ENCODE measurements at regions not wholly inside any gene's neighbourhood (a gene's known extent, or its start where the extent isn't known, plus 50 kb on each side); places are given as distances from the start of the nearest gene placed in this dataset.

- Histone ChIP-seq H3K4me3 (no peak overlapping the region), H3K27me3 (no peaks in the 10 kb centered on the region), H3K36me3 (no peaks in the 10 kb centered on the region), H3K9me3 (no peaks in the 10 kb centered on the region), H3K4me1 (no peaks in the 10 kb centered on the region), H3K27ac (no peak overlapping the region)
- in situ Hi-C loops (cut with MboI; ENCODE audit: low pct_ligation_motif_present in 1 of 4, low pct_unique_long_range_greater_than_20kb in 1 of 4, low sequenced_read_pairs in 3 of 4): loop anchor here in 1 of 4 donors (25.0 kb wide), 1 partner anchor 106 kb away; no protein-coding TSS in a partner anchor
- 92 to 100% methylated on average over 1 to 2 of the region's 2 CpGs for WGBS, 2 donors (ENCODE audit: low coverage in 1 of 2)
- intact Hi-C loops (cut with DNase I; ENCODE audit: low total_unique reads): no loop called here
- DNase-seq: no peak
- no peak for TF ChIP-seq EP300 (IDR thresholded peaks at IDR 0.05; ENCODE audit: low read depth)
- no peak for TF ChIP-seq POLR2AphosphoS5 (IDR thresholded peaks at IDR 0.05)
- no peak for TF ChIP-seq CTCF (IDR thresholded peaks at IDR 0.05)
- no peak for TF ChIP-seq POLR2A (IDR thresholded peaks at IDR 0.05)
Observed at GRCh38 chr22:34306361-34306760, 386.1 kb upstream of the LARGE1 start.

DNA sequence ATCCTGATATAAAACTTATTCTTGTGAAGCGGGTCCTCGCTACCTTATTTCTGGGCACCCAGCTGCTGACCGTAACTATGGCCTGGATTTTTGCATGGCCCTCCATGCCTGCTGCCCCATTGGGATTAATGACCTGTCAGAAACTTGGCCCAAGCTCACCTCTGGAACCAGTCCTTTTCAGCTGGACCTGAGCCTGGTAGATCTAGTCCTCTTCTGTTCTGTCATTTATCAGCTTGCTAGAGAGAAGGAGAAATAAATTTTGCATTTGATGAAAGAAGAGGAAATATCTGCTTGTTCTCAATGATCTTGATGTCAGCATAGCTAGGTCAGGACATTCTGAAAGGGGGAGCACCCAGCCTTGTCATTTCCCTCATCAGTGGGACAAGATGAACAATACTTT is 387.8 kb upstream of the LARGE1 start:
- TF ChIP-seq POLR2A (IDR thresholded peaks at IDR 0.05): no peak
- TF ChIP-seq CTCF (IDR thresholded peaks at IDR 0.05): no peak
- TF ChIP-seq EP300 (IDR thresholded peaks at IDR 0.05; ENCODE audit: low read depth): no peak
- no peak for TF ChIP-seq POLR2AphosphoS5 (IDR thresholded peaks at IDR 0.05)
- in situ Hi-C loops (cut with MboI; ENCODE audit: low pct_ligation_motif_present in 1 of 4, low pct_unique_long_range_greater_than_20kb in 1 of 4, low sequenced_read_pairs in 3 of 4): loop anchor here in 1 of 4 donors (25.0 kb wide), 1 partner anchor 104 kb away; no protein-coding TSS in a partner anchor
- Histone ChIP-seq H3K4me1 (no peaks in the 10 kb centered on the region), H3K27ac (no peak overlapping the region), H3K4me3 (no peak overlapping the region), H3K27me3 (no peaks in the 10 kb centered on the region), H3K9me3 (no peaks in the 10 kb centered on the region), H3K36me3 (no peaks in the 10 kb centered on the region)
- DNase-seq: no peak
- intact Hi-C loops (cut with DNase I; ENCODE audit: low total_unique reads): no loop called here
- 90% methylated on average over 3 of the region's 3 CpGs; no CpG with 5 or more reads in 1 of the 2 donors for WGBS, 2 donors (ENCODE audit: low coverage in 1 of 2)

DNA sequence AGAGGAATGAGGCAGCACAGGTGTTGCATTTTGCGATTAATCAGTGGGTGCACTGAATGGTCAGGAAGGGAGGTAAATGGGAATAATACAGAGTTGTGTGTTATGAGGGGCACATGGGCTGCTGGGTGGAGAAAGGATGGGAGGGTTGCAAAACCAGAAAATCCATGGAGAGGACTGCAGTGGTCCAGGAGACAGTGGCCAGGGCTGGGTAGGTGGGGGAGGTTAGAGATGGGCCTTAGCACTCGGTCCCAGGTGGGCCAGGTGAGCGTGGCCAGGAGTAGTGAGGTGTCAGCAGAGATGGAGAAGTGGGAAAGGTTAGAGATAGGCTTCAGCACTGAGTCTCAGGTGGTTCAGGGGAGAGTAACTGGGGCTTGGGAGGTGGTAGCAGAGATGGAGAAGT is 399.1 kb upstream of the LARGE1 start:
- DNase-seq: no peak
- no peak overlapping the region for H3K4me3 ChIP-seq
- TF ChIP-seq POLR2AphosphoS5 (IDR thresholded peaks at IDR 0.05) (no peak), EP300 (IDR thresholded peaks at IDR 0.05; ENCODE audit: low read depth) (no peak), POLR2A (IDR thresholded peaks at IDR 0.05) (no peak), CTCF (IDR thresholded peaks at IDR 0.05) (no peak)
- no peaks in the 10 kb centered on the region for H3K4me1 ChIP-seq
- no peaks in the 10 kb centered on the region for H3K36me3 ChIP-seq
- H3K27ac ChIP-seq: no peak overlapping the region
- intact Hi-C loops (cut with DNase I; ENCODE audit: low total_unique reads) (no loop called here), in situ Hi-C loops (cut with MboI; ENCODE audit: low pct_ligation_motif_present in 1 of 4, low pct_unique_long_range_greater_than_20kb in 1 of 4, low sequenced_read_pairs in 3 of 4) (loop anchor here in 1 of 4 donors (25.0 kb wide), 1 partner anchor 93 kb away; no protein-coding TSS in a partner anchor)
- WGBS, 2 donors (ENCODE audit: low coverage in 1 of 2): 65 to 100% methylated on average over 1 to 3 of the region's 3 CpGs
- no peaks in the 10 kb centered on the region for H3K27me3 ChIP-seq
- H3K9me3 ChIP-seq: no peaks in the 10 kb centered on the region

DNA sequence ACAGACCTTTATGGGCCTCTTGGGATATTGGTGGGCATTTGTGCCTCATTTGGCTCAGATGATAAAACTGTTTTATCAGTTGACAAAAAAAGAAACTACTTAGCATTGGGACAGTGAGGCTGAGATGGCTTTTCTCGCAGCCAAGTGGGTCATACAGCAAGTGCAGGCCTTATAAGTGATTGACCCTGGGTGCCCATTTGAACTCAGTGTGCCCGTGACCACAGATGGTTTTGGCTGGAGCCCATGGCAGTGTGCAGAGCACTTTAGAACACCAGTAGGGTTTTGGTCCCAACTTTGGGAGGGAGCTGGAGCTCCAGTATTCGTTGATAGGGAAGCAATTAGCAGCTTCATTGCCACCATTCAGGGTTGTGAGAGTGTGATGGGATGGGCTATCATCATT is 404.5 kb upstream of the LARGE1 start:
- H3K4me3 ChIP-seq: no peak overlapping the region
- WGBS, 2 donors (ENCODE audit: low coverage in 1 of 2): 83% methylated on average over 3 of the region's 3 CpGs; no CpG with 5 or more reads in 1 of the 2 donors
- H3K27me3 ChIP-seq: no peaks in the 10 kb centered on the region
- H3K27ac ChIP-seq: no peak overlapping the region
- TF ChIP-seq POLR2A (IDR thresholded peaks at IDR 0.05) (no peak), CTCF (IDR thresholded peaks at IDR 0.05) (no peak), EP300 (IDR thresholded peaks at IDR 0.05; ENCODE audit: low read depth) (no peak), POLR2AphosphoS5 (IDR thresholded peaks at IDR 0.05) (no peak)
- no peak for DNase-seq
- intact Hi-C loops (cut with DNase I; ENCODE audit: low total_unique reads): no loop called here
- in situ Hi-C loops (cut with MboI; ENCODE audit: low pct_ligation_motif_present in 1 of 4, low pct_unique_long_range_greater_than_20kb in 1 of 4, low sequenced_read_pairs in 3 of 4): loop anchor here in 1 of 4 donors (25.0 kb wide), 1 partner anchor 88 kb away; no protein-coding TSS in a partner anchor
- H3K36me3 ChIP-seq: no peaks in the 10 kb centered on the region
- H3K4me1 ChIP-seq: no peaks in the 10 kb centered on the region
- no peaks in the 10 kb centered on the region for H3K9me3 ChIP-seq
